ENCODE measurements at regions not wholly inside any gene's neighbourhood (a gene's known extent, or its start where the extent isn't known, plus 50 kb on each side); places are given as distances from the start of the nearest gene placed in this dataset.

GRCh38 chr7:13454916-13455592, 534.4 kb downstream of the ETV1 start:
- ATAC-seq (no peak), DNase-seq (ENCODE audit: low spot score in 2 of 2) (no peak)
- no peaks in the 10 kb centered on the region for H3K9me3 Mint-ChIP-seq
- no peaks in the 10 kb centered on the region for H3K36me3 Mint-ChIP-seq
- no peaks in the 10 kb centered on the region for H3K4me1 Mint-ChIP-seq
- H3K27ac Mint-ChIP-seq, result no peak overlapping the region
- no peak overlapping the region for H3K4me3 Mint-ChIP-seq

DNA sequence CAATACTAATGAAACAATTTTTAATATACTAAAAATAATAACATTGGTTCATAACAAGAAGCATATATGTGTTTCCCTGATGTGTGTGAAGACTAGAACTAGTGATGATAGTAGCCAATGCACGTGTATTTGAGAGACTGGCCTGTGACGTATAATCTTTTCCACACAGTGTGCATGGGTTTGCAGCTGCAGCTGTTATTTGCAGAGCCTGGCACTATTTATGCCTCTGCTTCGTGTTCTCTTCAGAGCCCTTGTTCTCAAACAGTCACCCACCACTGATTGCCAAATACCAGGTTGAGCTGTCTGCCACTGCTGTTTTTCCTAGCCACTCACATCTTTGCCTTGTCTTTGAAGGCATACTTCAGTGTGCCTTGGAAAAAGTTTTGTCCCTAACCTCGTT, 531.7 kb downstream of the ETV1 start:
- Mint-ChIP-seq H3K36me3 (no peaks in the 10 kb centered on the region), H3K9me3 (no peaks in the 10 kb centered on the region), H3K4me1 (no peaks in the 10 kb centered on the region), H3K27ac (no peak overlapping the region), H3K4me3 (no peak overlapping the region)
- no peak for DNase-seq (ENCODE audit: low spot score in 2 of 2)
- no peak for ATAC-seq

DNA sequence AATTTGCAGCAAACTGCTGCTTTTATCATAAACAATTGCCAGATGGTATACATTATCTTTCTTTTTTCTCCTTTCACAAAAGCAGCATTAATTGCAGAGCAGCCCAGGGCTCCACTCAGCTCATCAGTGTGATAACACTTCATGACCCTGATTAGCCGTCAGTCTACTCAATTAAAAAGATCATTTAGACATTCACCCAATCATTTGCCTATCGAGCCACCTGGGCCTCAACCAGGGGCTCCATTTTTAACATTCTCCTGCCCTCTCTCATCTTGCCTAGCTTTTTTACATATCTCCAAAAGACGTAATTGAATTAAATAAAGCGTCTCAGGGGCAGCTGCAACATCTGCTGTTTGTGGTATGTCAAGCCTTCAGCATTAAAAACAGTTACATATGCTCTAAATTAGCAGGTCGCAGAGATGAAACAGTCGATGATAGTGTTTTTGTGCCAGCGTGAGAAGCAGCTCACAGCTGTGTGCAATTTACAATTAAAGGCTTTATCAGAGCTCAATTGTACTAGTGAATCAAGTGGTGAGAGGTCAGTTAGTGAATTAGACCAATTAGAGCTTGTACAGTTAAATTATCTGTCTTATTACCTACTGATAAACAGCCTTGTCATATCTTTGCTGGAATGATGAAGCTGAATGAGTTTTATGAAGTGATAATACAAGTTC, 522.5 kb downstream of the ETV1 start:
- Mint-ChIP-seq H3K27ac (no peak overlapping the region), H3K36me3 (no peaks in the 10 kb centered on the region)

GRCh38 chr7:13476881-13477444, 512.5 kb downstream of the ETV1 start:
- no peaks in the 10 kb centered on the region for H3K4me1 Mint-ChIP-seq
- no peak overlapping the region for H3K27ac Mint-ChIP-seq
- ATAC-seq (no peak), DNase-seq (ENCODE audit: low spot score in 2 of 2) (no peak)
- no peaks in the 10 kb centered on the region for H3K36me3 Mint-ChIP-seq
- H3K9me3 Mint-ChIP-seq, result no peaks in the 10 kb centered on the region
- no peak overlapping the region for H3K4me3 Mint-ChIP-seq

More for the DNA sequence above, 522.5 kb downstream of the ETV1 start:
- DNase-seq (ENCODE audit: low spot score in 2 of 2) (no peak), ATAC-seq (no peak)
- Mint-ChIP-seq H3K4me3 (no peak overlapping the region), H3K9me3 (no peaks in the 10 kb centered on the region), H3K4me1 (no peaks in the 10 kb centered on the region)

DNA sequence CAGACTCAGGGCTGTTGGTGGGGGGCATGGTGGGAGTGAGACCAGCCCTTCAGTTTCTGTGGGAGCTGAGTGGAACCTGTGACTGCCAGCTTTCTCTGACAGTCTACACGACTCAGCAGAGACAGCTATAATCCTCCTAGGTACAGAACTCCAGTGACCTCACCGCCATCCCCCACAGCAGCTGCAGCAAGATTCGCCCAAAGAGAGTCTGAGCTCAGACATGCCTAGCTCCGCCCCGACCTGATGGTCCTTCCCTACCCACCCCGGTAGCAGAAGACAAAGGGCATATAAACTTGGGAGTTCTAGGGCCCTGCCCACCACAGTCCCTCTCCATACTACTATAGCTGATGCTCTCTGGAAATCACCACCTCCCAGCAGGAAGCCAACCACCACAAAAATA, 500.1 kb downstream of the ETV1 start:
- Mint-ChIP-seq H3K9me3 (no peaks in the 10 kb centered on the region), H3K36me3 (no peaks in the 10 kb centered on the region), H3K4me3 (no peak overlapping the region), H3K4me1 (no peaks in the 10 kb centered on the region), H3K27ac (no peak overlapping the region)
- DNase-seq (ENCODE audit: low spot score in 2 of 2) (no peak), ATAC-seq (no peak)

- H3K4me1 Mint-ChIP-seq, result no peaks in the 10 kb centered on the region
- no peaks in the 10 kb centered on the region for H3K9me3 Mint-ChIP-seq
- ATAC-seq, result no peak
- DNase-seq (ENCODE audit: low spot score in 2 of 2), result no peak
- H3K27ac Mint-ChIP-seq, result no peak overlapping the region
- H3K36me3 Mint-ChIP-seq, result no peaks in the 10 kb centered on the region
- H3K4me3 Mint-ChIP-seq, result no peak overlapping the region
Observed at GRCh38 chr7:13496976-13497375, 492.5 kb downstream of the ETV1 start.

DNA sequence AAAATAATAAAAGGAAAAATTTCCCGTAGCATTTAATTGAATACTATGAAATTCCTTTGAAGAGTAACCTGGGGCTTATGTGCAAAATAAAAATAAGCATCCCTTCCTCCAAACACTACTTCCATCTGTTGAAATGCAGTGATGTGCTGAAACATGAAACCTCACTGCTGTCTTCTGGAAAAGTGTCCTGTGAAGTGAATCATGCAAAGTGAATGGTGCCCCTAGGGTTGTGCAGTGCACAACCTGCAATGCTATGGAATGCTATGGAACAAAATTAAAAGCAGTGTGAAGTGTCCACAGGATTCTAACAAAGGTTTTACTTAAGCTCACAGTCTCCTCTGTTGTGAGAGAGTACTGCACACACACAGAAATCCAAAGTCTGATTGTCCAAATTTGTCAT, 480.9 kb downstream of the ETV1 start:
- Mint-ChIP-seq H3K36me3 (no peaks in the 10 kb centered on the region), H3K4me3 (no peak overlapping the region), H3K4me1 (no peaks in the 10 kb centered on the region), H3K27ac (no peak overlapping the region), H3K9me3 (no peaks in the 10 kb centered on the region)
- ATAC-seq (no peak), DNase-seq (ENCODE audit: low spot score in 2 of 2) (no peak)

- DNase-seq (ENCODE audit: low spot score in 2 of 2) (no peak), ATAC-seq (no peak)
- no peaks in the 10 kb centered on the region for H3K36me3 Mint-ChIP-seq
- H3K4me1 Mint-ChIP-seq, result no peaks in the 10 kb centered on the region
- no peak overlapping the region for H3K4me3 Mint-ChIP-seq
- H3K9me3 Mint-ChIP-seq, result no peaks in the 10 kb centered on the region
- H3K27ac Mint-ChIP-seq, result no peak overlapping the region
Observed at GRCh38 chr7:13518738-13519137, 470.7 kb downstream of the ETV1 start.

DNA sequence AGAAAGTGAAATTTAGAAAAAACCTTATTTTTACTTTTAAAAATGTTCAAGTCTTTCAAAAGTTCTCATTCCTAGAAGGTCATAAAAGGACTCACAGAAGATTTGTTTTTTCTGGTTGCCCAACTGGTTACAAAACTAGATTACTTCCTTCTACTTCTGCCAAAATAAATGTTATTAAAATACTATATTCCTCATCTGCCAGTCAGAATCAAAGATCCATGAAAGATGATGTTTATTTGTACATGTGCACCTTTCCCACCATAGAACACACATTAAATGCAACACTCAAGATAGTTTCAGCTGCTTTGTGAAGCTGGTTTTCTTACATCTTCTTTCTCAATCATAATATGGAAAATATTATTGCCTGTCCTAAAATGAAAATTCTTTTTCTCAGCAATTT, 465.4 kb downstream of the ETV1 start:
- Mint-ChIP-seq H3K4me1 (no peaks in the 10 kb centered on the region), H3K27ac (no peak overlapping the region), H3K4me3 (no peak overlapping the region), H3K9me3 (no peaks in the 10 kb centered on the region), H3K36me3 (no peaks in the 10 kb centered on the region)
- ATAC-seq (no peak), DNase-seq (ENCODE audit: low spot score in 2 of 2) (no peak)

- H3K27ac Mint-ChIP-seq, result no peak overlapping the region
- H3K36me3 Mint-ChIP-seq, result no peaks in the 10 kb centered on the region
- no peak overlapping the region for H3K4me3 Mint-ChIP-seq
- no peaks in the 10 kb centered on the region for H3K9me3 Mint-ChIP-seq
- no peak for DNase-seq (ENCODE audit: low spot score in 2 of 2)
- H3K4me1 Mint-ChIP-seq, result peaks cover 8% of the 10 kb centered on the region
- ATAC-seq, result no peak
Observed at GRCh38 chr7:13532028-13532753, 457.3 kb downstream of the ETV1 start.

DNA sequence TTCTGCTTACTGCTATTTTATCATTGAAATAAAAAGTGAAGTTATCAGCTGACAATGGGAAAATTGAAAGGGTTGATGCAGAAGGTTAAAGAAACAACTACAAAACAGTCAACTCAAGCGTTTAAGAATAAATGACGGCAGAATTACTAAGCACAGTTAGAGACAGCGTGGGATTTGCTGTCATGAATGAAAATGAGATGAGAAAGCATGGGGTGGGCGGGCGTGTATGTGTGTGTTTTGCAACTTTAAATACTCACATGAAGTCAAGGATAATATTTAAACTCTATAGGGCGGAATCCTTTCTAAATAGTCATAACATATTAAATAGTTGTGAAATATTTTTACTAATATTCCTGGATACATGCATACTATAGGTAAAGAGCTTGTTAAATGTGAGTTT, 450.8 kb downstream of the ETV1 start:
- H3K27ac Mint-ChIP-seq, result no peak overlapping the region
- H3K36me3 Mint-ChIP-seq, result no peaks in the 10 kb centered on the region
- H3K4me3 Mint-ChIP-seq, result no peak overlapping the region
- H3K4me1 Mint-ChIP-seq, result no peaks in the 10 kb centered on the region
- no peaks in the 10 kb centered on the region for H3K9me3 Mint-ChIP-seq
- ATAC-seq, result no peak
- DNase-seq (ENCODE audit: low spot score in 2 of 2), result no peak

DNA sequence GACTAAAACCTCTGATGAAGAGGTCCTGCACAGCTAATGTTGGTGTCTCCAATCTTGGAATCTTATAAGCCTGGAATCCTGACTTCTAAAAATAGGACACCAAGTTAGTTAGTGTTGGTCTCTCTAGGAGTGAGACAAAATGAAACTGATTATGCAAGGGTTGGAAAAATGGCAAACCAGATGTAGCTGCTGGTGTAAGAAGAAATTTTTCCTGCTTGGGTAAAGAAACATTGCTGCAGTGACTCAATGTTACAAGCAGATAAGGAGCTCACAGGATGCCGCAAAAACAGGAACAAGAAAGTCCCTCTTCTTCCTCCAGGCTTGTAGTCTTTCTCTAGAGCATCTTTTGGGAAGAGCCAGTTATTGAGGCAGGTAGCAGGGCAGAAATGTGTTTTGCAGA, 449.0 kb downstream of the ETV1 start:
- no peaks in the 10 kb centered on the region for H3K9me3 Mint-ChIP-seq
- H3K27ac Mint-ChIP-seq, result no peak overlapping the region
- no peaks in the 10 kb centered on the region for H3K4me1 Mint-ChIP-seq
- H3K4me3 Mint-ChIP-seq, result no peak overlapping the region
- DNase-seq (ENCODE audit: low spot score in 2 of 2), result no peak
- no peak for ATAC-seq
- no peaks in the 10 kb centered on the region for H3K36me3 Mint-ChIP-seq

DNA sequence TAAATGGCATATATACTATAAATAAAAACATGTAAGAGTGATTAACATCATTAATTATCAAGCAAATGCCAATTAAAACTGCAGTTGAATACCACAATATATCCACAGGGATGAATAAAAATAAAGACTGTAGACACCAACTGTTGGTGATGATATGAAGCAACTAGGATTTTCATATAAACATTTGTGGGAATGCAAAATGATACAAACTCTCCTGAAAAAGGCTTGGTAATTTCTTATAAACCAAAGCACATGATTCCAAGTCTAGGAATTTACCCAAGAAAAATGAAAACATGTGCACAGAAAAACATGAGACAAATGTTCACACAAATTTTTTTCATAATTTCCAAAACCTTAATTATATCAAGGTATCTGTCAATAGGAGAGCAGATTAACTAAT, 448.1 kb downstream of the ETV1 start:
- Mint-ChIP-seq H3K36me3 (no peaks in the 10 kb centered on the region), H3K27ac (no peak overlapping the region), H3K4me3 (no peak overlapping the region), H3K4me1 (no peaks in the 10 kb centered on the region), H3K9me3 (no peaks in the 10 kb centered on the region)
- ATAC-seq (no peak), DNase-seq (ENCODE audit: low spot score in 2 of 2) (no peak)

- no peak overlapping the region for H3K27ac Mint-ChIP-seq
Observed at GRCh38 chr7:13542451-13542850, 447.0 kb downstream of the ETV1 start.

GRCh38 chr7:13551503-13551902, 438.0 kb downstream of the ETV1 start:
- Mint-ChIP-seq H3K4me3 (no peak overlapping the region), H3K9me3 (no peaks in the 10 kb centered on the region), H3K36me3 (no peaks in the 10 kb centered on the region), H3K27ac (no peak overlapping the region), H3K4me1 (no peaks in the 10 kb centered on the region)
- DNase-seq (ENCODE audit: low spot score in 2 of 2) (no peak), ATAC-seq (no peak)

More at GRCh38 chr7:13542451-13542850, 447.0 kb downstream of the ETV1 start:
- Mint-ChIP-seq H3K36me3 (no peaks in the 10 kb centered on the region), H3K4me3 (no peak overlapping the region), H3K9me3 (no peaks in the 10 kb centered on the region), H3K4me1 (no peaks in the 10 kb centered on the region)
- ATAC-seq, result no peak
- no peak for DNase-seq (ENCODE audit: low spot score in 2 of 2)

DNA sequence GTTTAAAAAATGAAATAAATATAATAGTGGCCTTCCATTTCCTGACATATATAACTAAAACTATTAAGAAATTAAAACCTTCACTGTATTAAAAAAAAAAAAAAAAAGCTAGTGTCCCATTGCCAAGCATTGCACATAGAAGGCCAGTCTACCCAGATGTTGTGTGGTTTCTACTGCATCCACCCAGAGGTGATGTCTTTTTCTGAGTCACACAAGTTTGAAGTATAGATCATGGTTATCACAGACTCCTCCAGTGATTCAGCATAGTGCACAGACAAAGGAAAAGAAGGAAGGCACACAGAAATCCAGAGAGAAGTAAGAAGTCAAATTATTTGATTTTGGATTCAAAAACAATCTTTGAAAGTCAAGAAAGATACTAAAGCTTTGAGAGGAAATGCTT, 429.0 kb downstream of the ETV1 start:
- DNase-seq (ENCODE audit: low spot score in 2 of 2) (no peak), ATAC-seq (peak; percentile 62)
- H3K27ac Mint-ChIP-seq, result no peak overlapping the region
- no peak overlapping the region for H3K4me3 Mint-ChIP-seq
- peaks cover 7% of the 10 kb centered on the region for H3K4me1 Mint-ChIP-seq
- no peaks in the 10 kb centered on the region for H3K36me3 Mint-ChIP-seq
- no peaks in the 10 kb centered on the region for H3K9me3 Mint-ChIP-seq
